Choroid plexus epithelial cell (primary cell): ENCODE measurements at regions not wholly inside any gene's neighbourhood (a gene's known extent, or its start where the extent isn't known, plus 50 kb on each side); places are given as distances from the start of the nearest gene placed in this dataset.
"Not testable (repeated sequence)": the region's sequence is repeated elsewhere in the genome, so short reads cannot be mapped to it uniquely, and the experiment has no call there.

ENCODE experiments used
- DNase-seq: peaks from one replicate; pipeline ENCODE4 v3.0.0-alpha.2; 2010; ENCODE audit warnings: low read depth
- H3K4me3 ChIP-seq: 2 replicates; pipeline ENCODE4 v1.5.1; 2011; ENCODE audit warnings: low read depth, mild to moderate bottlenecking, control low read depth, low read length, moderate library complexity
- TF ChIP-seq, protein P1 (sequence below): conservative IDR thresholded peaks from 2 replicates; pipeline ENCODE4 v1.5.1; 2011; ENCODE audit warnings: low read depth, mild to moderate bottlenecking, control low read depth, inconsistent platforms, low read length, moderate library complexity

DNA sequence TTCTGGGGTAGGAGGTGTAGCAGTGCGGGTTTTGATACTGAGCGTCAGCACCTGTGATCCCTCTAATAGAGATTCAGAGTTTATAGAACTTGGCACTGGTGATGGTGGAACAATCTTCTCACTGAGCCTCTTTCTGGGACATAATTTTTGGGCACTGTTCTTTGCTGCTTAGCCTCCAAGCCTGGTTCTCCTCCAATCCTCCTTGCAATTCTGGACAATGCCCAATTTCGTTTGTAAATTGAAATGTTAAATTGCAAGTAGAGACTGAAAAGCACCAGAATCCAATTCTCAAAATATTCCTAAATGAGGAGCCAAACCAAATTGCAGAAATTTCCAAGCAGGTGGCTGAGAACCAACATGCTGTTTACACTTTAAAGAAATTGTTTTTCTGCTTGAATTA, 149.8 kb upstream of the ABI3BP start:
- TF ChIP-seq, protein P1, sequence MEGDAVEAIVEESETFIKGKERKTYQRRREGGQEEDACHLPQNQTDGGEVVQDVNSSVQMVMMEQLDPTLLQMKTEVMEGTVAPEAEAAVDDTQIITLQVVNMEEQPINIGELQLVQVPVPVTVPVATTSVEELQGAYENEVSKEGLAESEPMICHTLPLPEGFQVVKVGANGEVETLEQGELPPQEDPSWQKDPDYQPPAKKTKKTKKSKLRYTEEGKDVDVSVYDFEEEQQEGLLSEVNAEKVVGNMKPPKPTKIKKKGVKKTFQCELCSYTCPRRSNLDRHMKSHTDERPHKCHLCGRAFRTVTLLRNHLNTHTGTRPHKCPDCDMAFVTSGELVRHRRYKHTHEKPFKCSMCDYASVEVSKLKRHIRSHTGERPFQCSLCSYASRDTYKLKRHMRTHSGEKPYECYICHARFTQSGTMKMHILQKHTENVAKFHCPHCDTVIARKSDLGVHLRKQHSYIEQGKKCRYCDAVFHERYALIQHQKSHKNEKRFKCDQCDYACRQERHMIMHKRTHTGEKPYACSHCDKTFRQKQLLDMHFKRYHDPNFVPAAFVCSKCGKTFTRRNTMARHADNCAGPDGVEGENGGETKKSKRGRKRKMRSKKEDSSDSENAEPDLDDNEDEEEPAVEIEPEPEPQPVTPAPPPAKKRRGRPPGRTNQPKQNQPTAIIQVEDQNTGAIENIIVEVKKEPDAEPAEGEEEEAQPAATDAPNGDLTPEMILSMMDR, result no peak
- DNase-seq, result no peak
- H3K4me3 ChIP-seq, result no peak overlapping the region

- TF ChIP-seq, protein P1, result no peak
- no peak for DNase-seq
- no peak overlapping the region for H3K4me3 ChIP-seq
Observed at GRCh38 chr3:101142160-101142559, 148.9 kb upstream of the ABI3BP start.

DNA sequence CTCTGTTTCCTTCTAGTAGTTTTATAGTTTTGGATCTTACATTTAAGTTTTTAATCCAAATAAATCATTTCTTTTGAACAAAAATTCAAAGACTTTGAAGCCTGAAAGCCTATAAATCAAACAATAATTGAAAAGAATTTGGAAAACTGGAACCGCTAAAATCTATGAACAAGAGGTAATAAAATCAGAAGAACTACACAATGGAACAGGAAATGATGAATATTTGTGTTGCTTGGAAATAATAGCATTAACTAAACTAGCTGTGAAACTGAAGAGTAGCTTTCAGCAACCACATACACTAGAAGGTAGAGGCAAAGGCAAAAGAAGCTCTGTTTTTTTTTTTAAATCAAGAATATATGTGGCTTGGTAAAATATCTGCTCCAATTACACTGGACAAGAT, 147.9 kb upstream of the ABI3BP start:
- TF ChIP-seq, protein P1, result no peak
- DNase-seq, result no peak
- H3K4me3 ChIP-seq, result no peak overlapping the region

- H3K4me3 ChIP-seq, result no peak overlapping the region
- TF ChIP-seq, protein P1, result no peak
- DNase-seq, result no peak
Observed at GRCh38 chr3:101138817-101139216, 145.6 kb upstream of the ABI3BP start.

- no peak overlapping the region for H3K4me3 ChIP-seq
- TF ChIP-seq, protein P1, result no peak
- no peak for DNase-seq
Observed at GRCh38 chr3:101134331-101134730, 141.1 kb upstream of the ABI3BP start.

DNA sequence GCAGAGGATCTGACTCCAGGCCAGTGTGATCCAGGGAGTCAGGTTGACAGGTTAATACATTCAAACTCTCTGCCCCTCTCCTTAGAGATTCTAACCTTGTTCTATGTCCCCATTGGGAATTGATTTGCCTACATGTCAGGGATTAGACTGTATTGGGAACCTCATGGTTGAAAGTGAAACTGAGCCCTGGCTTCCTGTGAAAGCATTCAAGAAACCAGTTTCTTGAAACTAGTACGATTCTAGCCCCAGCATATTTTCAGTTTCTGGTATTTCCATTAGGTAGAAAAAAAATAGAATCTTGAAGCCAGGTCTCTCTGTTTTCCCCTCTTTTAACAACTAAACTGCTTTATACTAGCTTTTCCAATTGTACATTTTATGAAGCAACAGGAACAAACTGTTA, 140.4 kb upstream of the ABI3BP start:
- no peak for DNase-seq
- no peak overlapping the region for H3K4me3 ChIP-seq
- TF ChIP-seq, protein P1, result no peak

- DNase-seq, H3K4me3 ChIP-seq: not testable (repeated sequence)
Observed at GRCh38 chr3:101133197-101133596, 140.0 kb upstream of the ABI3BP start.

DNA sequence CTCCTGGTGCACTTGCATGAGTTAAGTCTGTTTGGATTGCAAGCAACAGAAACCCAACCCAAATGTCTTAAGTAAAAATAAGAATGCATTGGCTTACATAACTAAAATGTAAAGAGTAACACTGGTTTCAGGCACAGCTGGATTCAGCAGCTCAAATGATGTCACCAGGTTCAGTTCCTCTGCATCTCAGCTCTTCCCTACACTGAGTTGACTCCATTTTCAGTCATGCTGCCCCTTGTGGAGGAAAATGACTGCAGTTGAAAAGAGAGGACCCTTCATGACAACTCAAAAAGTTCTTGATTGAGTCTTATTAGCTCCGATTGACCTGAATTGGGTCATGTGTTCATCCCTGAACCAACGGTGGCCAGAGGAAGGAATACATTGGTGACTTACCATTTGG, 138.5 kb upstream of the ABI3BP start:
- DNase-seq, result no peak
- H3K4me3 ChIP-seq, result no peak overlapping the region
- TF ChIP-seq, protein P1, result no peak
